Transverse colon (tissue), 4 donors: ENCODE measurements at regions not wholly inside any gene's neighbourhood (a gene's known extent, or its start where the extent isn't known, plus 50 kb on each side); places are given as distances from the start of the nearest gene placed in this dataset.
A peak's percentile ranks its signal among the peaks of the same experiment; 100 is the strongest.

Experiments
- DNase-seq: peaks from one replicate; pipeline ENCODE4 v3.0.0-alpha.2; 2019
- H3K27ac ChIP-seq, 4 donors: fragments of 200-600 bp; sonication (generic); 2 replicates each; pipeline ENCODE4 v1.5.1; 2016 to 2018; ENCODE audit warnings: inconsistent platforms in 4 of 4
- H3K27me3 ChIP-seq: fragments of 200-600 bp; sonication (generic); 2 replicates; pipeline ENCODE4 v1.5.1; 2017; ENCODE audit warnings: inconsistent platforms
- H3K36me3 ChIP-seq, 4 donors: fragments of 200-600 bp; sonication (generic); 2 replicates each; pipeline ENCODE4 v1.5.1; 2017 to 2019; ENCODE audit warnings: inconsistent platforms in 4 of 4
- H3K4me1 ChIP-seq, 4 donors: fragments of 200-600 bp; sonication (generic); 2 replicates each; pipeline ENCODE4 v1.5.1; 2017 to 2020; ENCODE audit warnings: inconsistent platforms in 4 of 4
- H3K4me3 ChIP-seq, 4 donors: fragments of 200-600 bp; sonication (generic); 1 replicate in 1 of 4; 2 replicates in 3 of 4; pipeline versions ENCODE4 v1.5.1 to v1.6.1; 2017 to 2019; ENCODE audit warnings: inconsistent platforms in 4 of 4
- H3K9me3 ChIP-seq, 2 donors: fragments of 200-600 bp; sonication (generic); 2 replicates each; pipeline ENCODE4 v1.5.1; 2017 to 2019; ENCODE audit warnings: inconsistent platforms in 2 of 2
- CTCF ChIP-seq, 5 experiments: fragments of 200-600 bp in 3 of 5; fragments of 450-650 bp in 2 of 5; sonication (generic) in 3 of 5; IDR thresholded peaks; 1 replicate in 2 of 5; 2 replicates in 3 of 5; pipeline ENCODE4 v1.5.1; 2016 to 2017; ENCODE audit warnings: antibody characterized with exemption in 5 of 5, inconsistent platforms in 3 of 5, mild to moderate bottlenecking in 2 of 5, moderate library complexity in 1 of 5
- EP300 ChIP-seq: sonication (generic); formaldehyde crosslinking; IDR thresholded peaks from one replicate; pipeline ENCODE4 v1.6.1; 2017; ENCODE audit warnings: antibody characterized with exemption, low read depth
- POLR2A ChIP-seq: fragments of 450-650 bp; IDR thresholded peaks from one replicate; pipeline ENCODE4 v1.6.1; 2016; ENCODE audit warnings: antibody characterized with exemption, mild to moderate bottlenecking, moderate library complexity
- POLR2AphosphoS5 ChIP-seq, 3 donors: sonication (generic); formaldehyde crosslinking; IDR thresholded peaks; one replicate each; pipeline ENCODE4 v1.6.1; 2016; ENCODE audit warnings: antibody characterized with exemption in 3 of 3
- WGBS, 2 donors: methylation state at CpG; one replicate each; pipeline ENCODE4 v1.1.5; 2018; ENCODE audit warnings: low coverage in 1 of 2; 5-methylcytosine and 5-hydroxymethylcytosine counted together
- in situ Hi-C, 4 donors: fragments of 200-750 bp; cut with MboI; loops; one replicate each; pipeline versions ENCODE4 v1.15.0 to v1.15.1; 2017; ENCODE audit warnings: low sequenced_read_pairs in 3 of 4, low pct_ligation_motif_present in 1 of 4, low pct_unique_long_range_greater_than_20kb in 1 of 4
- intact Hi-C: fragments of 100-400 bp; cut with DNase I; formaldehyde crosslinking; loops from one replicate; pipeline ENCODE4 v1.15.1; 2023; ENCODE audit warnings: low total_unique reads

GRCh38 chr2:62423235-62423634, 82.8 kb downstream of the TMEM17 start:
- Histone ChIP-seq H3K27me3 (no peaks in the 10 kb centered on the region), H3K4me3 (no peak overlapping the region), H3K9me3 (peaks cover 0 to 6% of the 10 kb centered on the region in 2 donors), H3K36me3 (no peaks in the 10 kb centered on the region), H3K27ac (no peak overlapping the region), H3K4me1 (no peaks in the 10 kb centered on the region)
- DNase-seq, result no peak
- TF ChIP-seq EP300, result no peak
- no peak for TF ChIP-seq POLR2A
- TF ChIP-seq CTCF (IDR thresholded peaks at IDR 0.05), result no peak
- TF ChIP-seq POLR2AphosphoS5 (IDR thresholded peaks at IDR 0.05), result no peak
- intact Hi-C loops (no loop called here), in situ Hi-C loops (loop anchor here in 1 of 4 donors (25.0 kb wide), 1 partner anchor 436 kb away; no protein-coding TSS in a partner anchor)
- WGBS, 2 donors, result 82 to 86% methylated on average over 2 to 6 of the region's 6 CpGs

GRCh38 chr2:62415518-62415917, 90.5 kb downstream of the TMEM17 start:
- DNase-seq, result no peak
- no peak for TF ChIP-seq EP300
- no peak for TF ChIP-seq POLR2A
- TF ChIP-seq CTCF (IDR thresholded peaks at IDR 0.05), result no peak
- TF ChIP-seq POLR2AphosphoS5 (IDR thresholded peaks at IDR 0.05), result no peak
- Histone ChIP-seq H3K4me3 (no peak overlapping the region), H3K9me3 (peaks cover 0 to 6% of the 10 kb centered on the region in 2 donors), H3K27me3 (no peaks in the 10 kb centered on the region), H3K36me3 (no peaks in the 10 kb centered on the region), H3K4me1 (peaks cover 9 to 19% (median 13%) of the 10 kb centered on the region in 4 donors), H3K27ac (no peak overlapping the region)
- in situ Hi-C loops, result loop anchor here in 3 of 4 donors (10.0 to 25.0 kb wide), 3 partner anchors 211 to 501 kb away; no protein-coding TSS in a partner anchor
- 71 to 84% methylated on average over 2 of the region's 2 CpGs for WGBS, 2 donors
- intact Hi-C loops, result loop anchor here (2.0 to 10.0 kb wide), 3 partner anchors 221 to 497 kb away; partner anchors contain the start of gene B3GNT2

GRCh38 chr2:62415019-62415431, 91.0 kb downstream of the TMEM17 start:
- intact Hi-C loops (loop anchor here (2.0 to 10.0 kb wide), 3 partner anchors 220 to 496 kb away; partner anchors contain the start of gene B3GNT2), in situ Hi-C loops (loop anchor here in 3 of 4 donors (10.0 to 25.0 kb wide), 3 partner anchors 210 to 500 kb away; no protein-coding TSS in a partner anchor)
- H3K4me3 ChIP-seq, result no peak overlapping the region
- no peaks in the 10 kb centered on the region for H3K27me3 ChIP-seq
- peak; percentile 29 for DNase-seq
- H3K9me3 ChIP-seq, result peaks cover 0 to 6% of the 10 kb centered on the region in 2 donors
- H3K36me3 ChIP-seq, result no peaks in the 10 kb centered on the region
- H3K27ac ChIP-seq, result peak overlapping the region in 1 of 4 donors; percentile 12
- TF ChIP-seq EP300 (no peak), CTCF (IDR thresholded peaks at IDR 0.05) (no peak), POLR2AphosphoS5 (IDR thresholded peaks at IDR 0.05) (no peak)
- peaks cover 9 to 19% (median 13%) of the 10 kb centered on the region in 4 donors for H3K4me1 ChIP-seq
- 53 to 92% methylated on average over 2 to 4 of the region's 4 CpGs for WGBS, 2 donors

GRCh38 chr2:62413116-62413663, 92.8 kb downstream of the TMEM17 start:
- Histone ChIP-seq H3K4me3 (no peak overlapping the region), H3K36me3 (no peaks in the 10 kb centered on the region), H3K27ac (no peak overlapping the region), H3K4me1 (peaks cover 9 to 19% (median 13%) of the 10 kb centered on the region in 4 donors), H3K27me3 (no peaks in the 10 kb centered on the region), H3K9me3 (no peaks in the 10 kb centered on the region)
- in situ Hi-C loops, result loop anchor here (5.0 to 25.0 kb wide), 7 partner anchors 208 to 498 kb away; no protein-coding TSS in a partner anchor
- no peak for TF ChIP-seq EP300
- intact Hi-C loops, result loop anchor here (10.0 kb wide), 1 partner anchor 218 kb away; the partner anchor contains the start of gene B3GNT2
- WGBS, 2 donors, result 86 to 90% methylated on average over 4 to 7 of the region's 7 CpGs
- no peak for DNase-seq
